ENCODE measurements at regions not wholly inside any gene's neighbourhood (a gene's known extent, or its start where the extent isn't known, plus 50 kb on each side); places are given as distances from the start of the nearest gene placed in this dataset.

- DNase-seq (ENCODE audit: low read depth in 2 of 2, low spot score in 1 of 2), result no peak
Observed at GRCh38 chr12:14273913-14274311, 91.6 kb upstream of the ATF7IP start.

GRCh38 chr12:14275111-14275510, 90.4 kb upstream of the ATF7IP start:
- DNase-seq (ENCODE audit: low read depth in 2 of 2, low spot score in 1 of 2), result no peak

GRCh38 chr12:14275886-14276285, 89.6 kb upstream of the ATF7IP start:
- DNase-seq (ENCODE audit: low read depth in 2 of 2, low spot score in 1 of 2), result no peak

GRCh38 chr12:14278294-14278953, 87.1 kb upstream of the ATF7IP start:
- DNase-seq (ENCODE audit: low read depth in 2 of 2, low spot score in 1 of 2), result no peak

DNA sequence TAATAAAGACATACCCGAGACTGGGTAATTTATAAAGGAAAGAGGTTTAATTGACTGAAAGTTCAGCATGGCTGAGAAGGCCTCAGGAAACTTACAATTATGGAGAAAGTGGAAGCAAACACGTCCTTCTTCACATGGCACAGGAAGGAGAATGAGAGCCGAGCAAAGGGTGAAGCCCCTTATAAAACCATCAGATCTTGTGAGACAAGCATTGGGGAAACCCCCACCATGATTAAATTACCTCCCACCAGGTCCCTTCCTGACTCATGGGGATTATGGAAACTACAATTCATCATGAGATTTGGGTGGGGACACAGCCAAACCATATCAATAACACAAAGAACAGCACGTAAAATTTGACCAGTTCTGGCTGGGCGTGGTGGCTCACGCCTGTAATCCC, 85.6 kb upstream of the ATF7IP start:
- no peak for DNase-seq (ENCODE audit: low read depth in 2 of 2, low spot score in 1 of 2)

GRCh38 chr12:14280921-14281320, 84.6 kb upstream of the ATF7IP start:
- no peak for DNase-seq (ENCODE audit: low read depth in 2 of 2, low spot score in 1 of 2)

DNA sequence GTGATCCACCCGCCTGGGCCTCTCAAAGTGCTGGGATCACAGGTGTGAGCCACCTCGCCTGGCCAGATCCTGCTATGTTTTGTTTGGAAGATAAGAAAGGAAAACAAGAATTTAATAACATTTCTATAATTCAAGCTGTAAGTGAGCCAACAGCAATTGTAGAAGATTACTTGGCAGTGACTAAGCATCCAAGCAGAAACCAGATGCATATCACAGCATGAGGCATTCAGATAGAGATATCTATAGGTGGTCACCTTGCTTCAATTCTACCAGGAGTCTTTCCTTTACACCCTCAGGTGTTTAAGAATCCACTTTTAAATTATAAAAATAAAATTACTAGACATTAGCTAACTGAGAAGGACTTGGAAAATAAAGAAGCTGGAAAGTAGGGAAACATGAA, 83.9 kb upstream of the ATF7IP start:
- no peak for DNase-seq (ENCODE audit: low read depth in 2 of 2, low spot score in 1 of 2)

GRCh38 chr12:14283489-14284144, 81.9 kb upstream of the ATF7IP start:
- DNase-seq (ENCODE audit: low read depth in 2 of 2, low spot score in 1 of 2), result no peak

DNA sequence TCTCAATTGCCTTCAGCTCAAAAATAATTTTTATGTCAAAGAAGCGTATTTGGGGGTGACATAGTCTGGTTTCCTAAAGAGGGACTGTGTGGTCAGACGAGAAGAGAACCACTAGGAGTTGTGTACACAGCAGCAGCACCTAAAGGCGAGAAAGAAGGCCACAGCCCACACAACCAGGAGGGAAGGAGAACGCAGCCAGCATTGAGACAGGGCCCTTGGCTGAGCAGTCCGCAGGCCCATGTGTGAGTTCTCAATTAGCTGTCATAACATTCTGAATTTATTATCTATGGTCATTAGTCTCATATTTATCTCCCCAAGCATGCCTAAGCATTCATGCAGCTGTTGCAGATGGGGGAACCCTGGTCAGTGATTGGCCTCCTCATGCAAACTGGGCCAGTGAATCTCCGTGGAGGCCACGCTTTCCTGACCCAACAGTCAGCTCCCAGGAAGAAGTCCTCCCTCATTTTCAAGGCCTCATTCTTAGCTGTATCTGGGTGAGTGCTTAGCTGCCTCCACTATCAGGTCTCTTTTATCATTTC, 81.2 kb upstream of the ATF7IP start:
- no peak for DNase-seq (ENCODE audit: low read depth in 2 of 2, low spot score in 1 of 2)

DNA sequence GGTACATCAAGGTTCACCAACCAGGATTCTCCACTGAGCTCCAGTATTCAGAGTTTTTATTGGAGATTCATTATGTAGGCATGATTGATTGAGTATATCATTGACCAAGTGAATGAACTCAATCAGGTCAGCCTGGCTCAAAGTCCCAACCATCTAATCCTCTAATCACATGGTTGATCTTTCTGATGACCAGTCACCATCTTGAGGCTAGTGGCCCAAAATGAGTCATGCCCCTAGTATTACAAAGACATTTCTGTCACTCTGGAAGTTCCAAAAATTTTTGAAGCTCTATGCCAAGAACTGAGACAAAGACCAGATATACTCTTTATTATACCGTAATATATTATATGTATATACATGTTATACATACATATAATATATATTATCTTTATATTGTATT, 75.9 kb upstream of the ATF7IP start:
- no peak for DNase-seq (ENCODE audit: low read depth in 2 of 2, low spot score in 1 of 2)

DNA sequence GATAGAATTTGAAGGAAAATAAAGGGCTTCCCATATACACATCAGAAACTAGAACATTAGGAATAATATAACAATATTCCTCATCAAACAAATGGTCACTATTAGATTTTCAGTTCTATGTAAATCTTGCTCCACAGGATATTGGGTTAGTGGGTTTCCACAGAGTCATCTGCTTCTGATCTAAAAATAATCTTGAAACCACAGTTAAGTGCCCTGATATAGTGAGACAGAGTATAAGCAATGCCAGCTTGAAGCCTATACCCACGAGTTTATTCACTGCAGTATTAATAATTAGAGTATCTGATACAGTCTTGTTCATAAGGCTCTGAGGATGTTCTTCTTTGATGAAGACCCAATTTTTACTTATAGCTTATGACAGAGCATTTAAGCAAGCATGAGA, 74.5 kb upstream of the ATF7IP start:
- no peak for DNase-seq (ENCODE audit: low read depth in 2 of 2, low spot score in 1 of 2)

DNA sequence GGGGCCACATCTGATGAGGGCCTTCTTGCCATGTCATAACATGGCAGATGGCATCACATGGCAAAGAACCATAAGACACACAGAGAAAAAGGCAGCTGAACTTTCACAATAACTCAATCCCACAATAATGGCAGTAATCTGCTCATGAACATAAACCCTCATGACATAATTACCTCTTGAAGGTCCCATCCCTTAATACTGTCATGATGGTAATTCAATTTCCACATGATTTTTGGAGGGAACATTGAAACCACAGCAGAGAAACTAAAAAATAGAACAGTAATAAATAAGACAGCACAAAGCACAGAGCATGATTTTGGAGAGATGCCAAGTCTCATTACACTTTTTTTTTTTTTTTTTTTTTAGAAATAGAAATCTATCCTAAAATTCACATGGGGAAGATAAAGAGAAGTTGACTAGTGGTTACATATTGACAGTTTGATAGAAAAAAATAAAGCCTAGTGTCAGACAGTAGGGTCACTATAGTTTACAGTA, 61.8 kb upstream of the ATF7IP start:
- no peak for DNase-seq (ENCODE audit: low read depth in 2 of 2, low spot score in 1 of 2)

DNA sequence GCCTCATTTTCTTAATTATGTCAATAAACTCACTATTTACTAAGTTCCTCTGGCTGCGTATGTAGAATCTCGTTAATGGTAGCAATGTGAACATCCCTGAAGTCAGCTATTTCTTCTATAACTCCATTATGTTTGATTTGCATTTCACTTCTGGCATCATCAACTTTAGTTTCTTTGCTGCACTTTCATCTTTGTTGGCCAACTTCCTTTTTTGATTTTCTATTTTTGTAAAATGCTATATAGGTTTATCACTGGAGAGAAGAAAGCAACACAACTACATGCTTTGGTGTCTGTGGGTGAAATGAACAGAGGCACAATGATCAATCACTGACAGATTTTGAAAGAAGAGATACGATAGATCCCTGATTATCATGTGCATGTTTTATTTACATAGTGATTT, 58.5 kb upstream of the ATF7IP start:
- DNase-seq (ENCODE audit: low read depth in 2 of 2, low spot score in 1 of 2), result no peak

DNA sequence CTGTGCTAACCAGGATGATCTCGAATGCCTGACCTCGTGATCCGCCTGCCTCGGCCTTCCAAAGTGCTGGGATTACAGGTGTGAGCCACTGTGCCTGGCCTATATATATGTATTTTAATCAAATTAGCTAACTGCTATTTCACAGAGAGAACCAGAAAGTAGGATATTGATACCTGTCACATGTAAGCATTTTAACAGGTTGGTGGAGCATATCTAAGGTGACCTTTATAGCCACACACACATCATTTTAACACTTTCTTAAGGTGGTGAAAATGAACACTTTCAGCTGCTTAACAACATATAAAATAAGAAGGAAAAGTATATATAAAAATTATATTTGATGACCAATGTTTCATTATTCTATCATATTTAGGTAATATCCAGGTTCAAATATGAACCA, 57.0 kb upstream of the ATF7IP start:
- no peak for DNase-seq (ENCODE audit: low read depth in 2 of 2, low spot score in 1 of 2)

- DNase-seq (ENCODE audit: low read depth in 2 of 2, low spot score in 1 of 2), result no peak
Observed at GRCh38 chr12:14310866-14311265, 54.6 kb upstream of the ATF7IP start.

- no peak for DNase-seq (ENCODE audit: low read depth in 2 of 2, low spot score in 1 of 2)
Observed at GRCh38 chr12:14313379-14314138, 51.9 kb upstream of the ATF7IP start.

DNA sequence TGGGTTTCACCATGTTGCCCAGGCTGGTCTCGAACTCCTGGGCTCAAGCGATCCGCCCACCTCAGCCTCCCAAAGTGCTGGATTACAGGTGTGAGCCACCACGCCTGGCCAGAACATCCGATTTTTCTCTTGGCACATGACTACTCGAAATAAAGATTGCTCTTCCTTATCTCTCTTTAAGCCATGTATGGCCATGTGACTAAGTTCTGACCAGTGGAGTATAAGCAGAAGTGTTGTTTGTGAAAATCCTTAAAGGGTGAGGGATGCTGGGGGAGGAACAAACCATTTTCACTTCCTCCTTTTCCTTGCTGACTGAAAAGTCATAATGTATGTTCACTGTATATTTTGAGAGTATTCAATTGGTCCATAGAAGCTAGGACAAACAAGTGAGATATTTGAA, 50.7 kb upstream of the ATF7IP start:
- no peak for DNase-seq (ENCODE audit: low read depth in 2 of 2, low spot score in 1 of 2)

- DNase-seq (ENCODE audit: low read depth in 2 of 2, low spot score in 1 of 2), result no peak
Observed at GRCh38 chr12:14315501-14315900, 50.0 kb upstream of the ATF7IP start.
